Urinary bladder (tissue), 3 donors: ENCODE measurements at regions not wholly inside any gene's neighbourhood (a gene's known extent, or its start where the extent isn't known, plus 50 kb on each side); places are given as distances from the start of the nearest gene placed in this dataset.

Experiments
- DNase-seq: peaks from one replicate; pipeline ENCODE4 v3.0.0-alpha.2; 2015; ENCODE audit errors: extremely low spot score
- H3K27ac ChIP-seq: one replicate; pipeline ENCODE4 v1.5.1; 2013; ENCODE audit warnings: low read depth, mild to moderate bottlenecking, moderate library complexity
- H3K36me3 ChIP-seq: one replicate; pipeline ENCODE4 v1.6.1; 2013; ENCODE audit warnings: mild to moderate bottlenecking, moderate library complexity; ENCODE audit not compliant: insufficient read depth
- H3K4me1 ChIP-seq: one replicate; pipeline ENCODE4 v1.6.1; 2013; ENCODE audit warnings: mild to moderate bottlenecking, moderate library complexity; ENCODE audit not compliant: insufficient read depth
- H3K4me3 ChIP-seq: one replicate; pipeline ENCODE4 v1.5.1; 2013; ENCODE audit warnings: low read depth, low read length
- WGBS: extraction: QIAGEN DNeasy Blood & Tissue Kit; methylation state at CpG from one replicate; pipeline ENCODE4 v1.1.7; 2013; 5-methylcytosine and 5-hydroxymethylcytosine counted together
- donor health status: healthy with polysubstance abuse.
- donor health status: healthy.

GRCh38 chr2:19426144-19426543 lies 67.7 kb upstream of the OSR1 start:
- Histone ChIP-seq H3K36me3 (no peaks in the 10 kb centered on the region), H3K4me3 (no peak overlapping the region), H3K4me1 (no peaks in the 10 kb centered on the region), H3K27ac (no peak overlapping the region)
- 84% methylated on average over 5 of the region's 5 CpGs for WGBS
- DNase-seq: no peak

GRCh38 chr2:19425419-19425818 lies 67.0 kb upstream of the OSR1 start:
- no peaks in the 10 kb centered on the region for H3K36me3 ChIP-seq

GRCh38 chr2:19419211-19419880 lies 60.9 kb upstream of the OSR1 start:
- Histone ChIP-seq H3K36me3 (no peaks in the 10 kb centered on the region), H3K4me1 (no peaks in the 10 kb centered on the region), H3K27ac (no peak overlapping the region), H3K4me3 (no peak overlapping the region)
- no peak for DNase-seq
- 51% methylated on average over 3 of the region's 3 CpGs for WGBS

More at GRCh38 chr2:19425419-19425818, 67.0 kb upstream of the OSR1 start:
- WGBS: 78% methylated on average over 2 of the region's 2 CpGs
- DNase-seq: no peak
- H3K27ac ChIP-seq: no peak overlapping the region
- no peak overlapping the region for H3K4me3 ChIP-seq
- H3K4me1 ChIP-seq: no peaks in the 10 kb centered on the region

GRCh38 chr2:19416784-19417684 lies 58.6 kb upstream of the OSR1 start:
- Histone ChIP-seq H3K36me3 (no peaks in the 10 kb centered on the region), H3K4me1 (no peaks in the 10 kb centered on the region), H3K4me3 (no peak overlapping the region), H3K27ac (no peak overlapping the region)
- 83% methylated on average over 3 of the region's 3 CpGs for WGBS
- DNase-seq: no peak

GRCh38 chr2:19416083-19416482 lies 57.7 kb upstream of the OSR1 start:
- H3K4me1 ChIP-seq: no peaks in the 10 kb centered on the region
- 89% methylated on average over 2 of the region's 2 CpGs for WGBS
- DNase-seq: no peak

GRCh38 chr2:19409046-19409445 lies 50.6 kb upstream of the OSR1 start:
- Histone ChIP-seq H3K27ac (no peak overlapping the region), H3K36me3 (no peaks in the 10 kb centered on the region), H3K4me1 (no peaks in the 10 kb centered on the region), H3K4me3 (no peak overlapping the region)
- DNase-seq: no peak
- 41% methylated on average over 2 of the region's 2 CpGs for WGBS

More at GRCh38 chr2:19416083-19416482, 57.7 kb upstream of the OSR1 start:
- Histone ChIP-seq H3K27ac (no peak overlapping the region), H3K4me3 (no peak overlapping the region), H3K36me3 (no peaks in the 10 kb centered on the region)

GRCh38 chr2:19408592-19408991 lies 50.2 kb upstream of the OSR1 start:
- DNase-seq: no peak
- Histone ChIP-seq H3K4me1 (no peaks in the 10 kb centered on the region), H3K36me3 (no peaks in the 10 kb centered on the region), H3K27ac (no peak overlapping the region), H3K4me3 (no peak overlapping the region)
